ENCODE measurements at regions not wholly inside any gene's neighbourhood (a gene's known extent, or its start where the extent isn't known, plus 50 kb on each side); places are given as distances from the start of the nearest gene placed in this dataset.
"Not testable (repeated sequence)": the region's sequence is repeated elsewhere in the genome, so short reads cannot be mapped to it uniquely, and the experiment has no call there.

- H3K4me3 ChIP-seq (ENCODE audit: low read length in 2 of 2); H3K4me1 ChIP-seq (ENCODE audit: control insufficient read depth in 1 of 2, insufficient read depth in 2 of 2, low read length in 2 of 2); intact Hi-C loops (cut with DNase I); DNase-seq; H3K27ac ChIP-seq (ENCODE audit: low read depth in 1 of 2, low read length in 2 of 2); H3K27me3 ChIP-seq (ENCODE audit: control insufficient read depth in 1 of 2, insufficient read depth in 2 of 2, low read length in 1 of 2); ATAC-seq (ENCODE audit: low FRiP score); H3K9me3 ChIP-seq (ENCODE audit: control insufficient read depth, low read length); H3K36me3 ChIP-seq (ENCODE audit: control insufficient read depth in 1 of 2, insufficient read depth in 2 of 2, low read length in 1 of 2): not testable (repeated sequence)
- 72 to 79% methylated on average over 7 of the region's 7 CpGs for WGBS, 2 donors
Observed at GRCh38 chr1:165092542-165093162, 263.9 kb downstream of the LMX1A start.

- no peaks in the 10 kb centered on the region for H3K4me1 ChIP-seq (ENCODE audit: control insufficient read depth in 1 of 2, insufficient read depth in 2 of 2, low read length in 2 of 2)
- DNase-seq (no peak), ATAC-seq (ENCODE audit: low FRiP score) (no peak)
- no peaks in the 10 kb centered on the region for H3K36me3 ChIP-seq (ENCODE audit: control insufficient read depth in 1 of 2, insufficient read depth in 2 of 2, low read length in 1 of 2)
- H3K27ac ChIP-seq (ENCODE audit: low read depth in 1 of 2, low read length in 2 of 2) = no peak overlapping the region
- no peaks in the 10 kb centered on the region for H3K27me3 ChIP-seq (ENCODE audit: control insufficient read depth in 1 of 2, insufficient read depth in 2 of 2, low read length in 1 of 2)
- H3K9me3 ChIP-seq (ENCODE audit: control insufficient read depth, low read length) = no peaks in the 10 kb centered on the region
- H3K4me3 ChIP-seq (ENCODE audit: low read length in 2 of 2) = no peak overlapping the region
- WGBS, 2 donors = 61 to 65% methylated on average over 4 of the region's 4 CpGs
- intact Hi-C loops (cut with DNase I) = no loop called here
Observed at GRCh38 chr1:165080253-165080896, 276.1 kb downstream of the LMX1A start.

- H3K27ac ChIP-seq (ENCODE audit: low read depth in 1 of 2, low read length in 2 of 2) = no peak overlapping the region
- intact Hi-C loops (cut with DNase I) = loop anchor here (10.0 kb wide), 2 partner anchors 1544 to 1664 kb away; no protein-coding TSS in a partner anchor
Observed at GRCh38 chr1:165078391-165078790, 278.1 kb downstream of the LMX1A start.

GRCh38 chr1:165075725-165076370 lies 280.7 kb downstream of the LMX1A start:
- no peaks in the 10 kb centered on the region for H3K4me1 ChIP-seq (ENCODE audit: control insufficient read depth in 1 of 2, insufficient read depth in 2 of 2, low read length in 2 of 2)
- H3K36me3 ChIP-seq (ENCODE audit: control insufficient read depth in 1 of 2, insufficient read depth in 2 of 2, low read length in 1 of 2) = no peaks in the 10 kb centered on the region
- H3K9me3 ChIP-seq (ENCODE audit: control insufficient read depth, low read length) = no peaks in the 10 kb centered on the region
- H3K4me3 ChIP-seq (ENCODE audit: low read length in 2 of 2) = no peak overlapping the region
- no peaks in the 10 kb centered on the region for H3K27me3 ChIP-seq (ENCODE audit: control insufficient read depth in 1 of 2, insufficient read depth in 2 of 2, low read length in 1 of 2)
- 52 to 53% methylated on average over 6 of the region's 6 CpGs for WGBS, 2 donors
- intact Hi-C loops (cut with DNase I) = loop anchor here (10.0 kb wide), 2 partner anchors 1541 to 1661 kb away; no protein-coding TSS in a partner anchor
- DNase-seq (no peak), ATAC-seq (ENCODE audit: low FRiP score) (no peak)
- no peak overlapping the region for H3K27ac ChIP-seq (ENCODE audit: low read depth in 1 of 2, low read length in 2 of 2)

More at GRCh38 chr1:165078391-165078790, 278.1 kb downstream of the LMX1A start:
- no peak overlapping the region for H3K4me3 ChIP-seq (ENCODE audit: low read length in 2 of 2)
- no peak for ATAC-seq (ENCODE audit: low FRiP score)
- H3K4me1 ChIP-seq (ENCODE audit: control insufficient read depth in 1 of 2, insufficient read depth in 2 of 2, low read length in 2 of 2) = no peaks in the 10 kb centered on the region
- no peaks in the 10 kb centered on the region for H3K9me3 ChIP-seq (ENCODE audit: control insufficient read depth, low read length)
- H3K36me3 ChIP-seq (ENCODE audit: control insufficient read depth in 1 of 2, insufficient read depth in 2 of 2, low read length in 1 of 2) = no peaks in the 10 kb centered on the region
- H3K27me3 ChIP-seq (ENCODE audit: control insufficient read depth in 1 of 2, insufficient read depth in 2 of 2, low read length in 1 of 2) = no peaks in the 10 kb centered on the region
- DNase-seq = no peak

- H3K9me3 ChIP-seq (ENCODE audit: control insufficient read depth, low read length) = no peaks in the 10 kb centered on the region
- H3K27ac ChIP-seq (ENCODE audit: low read depth in 1 of 2, low read length in 2 of 2) = no peak overlapping the region
- DNase-seq (no peak), ATAC-seq (ENCODE audit: low FRiP score) (no peak)
- H3K4me1 ChIP-seq (ENCODE audit: control insufficient read depth in 1 of 2, insufficient read depth in 2 of 2, low read length in 2 of 2) = no peaks in the 10 kb centered on the region
- intact Hi-C loops (cut with DNase I) = loop anchor here (5.0 to 10.0 kb wide), 3 partner anchors 1539 to 1661 kb away; no protein-coding TSS in a partner anchor
- H3K4me3 ChIP-seq (ENCODE audit: low read length in 2 of 2) = no peak overlapping the region
- H3K27me3 ChIP-seq (ENCODE audit: control insufficient read depth in 1 of 2, insufficient read depth in 2 of 2, low read length in 1 of 2) = no peaks in the 10 kb centered on the region
- no peaks in the 10 kb centered on the region for H3K36me3 ChIP-seq (ENCODE audit: control insufficient read depth in 1 of 2, insufficient read depth in 2 of 2, low read length in 1 of 2)
- 36 to 37% methylated on average over 7 of the region's 7 CpGs for WGBS, 2 donors
Observed at GRCh38 chr1:165073185-165074007, 283.1 kb downstream of the LMX1A start.

GRCh38 chr1:165070675-165071074 lies 285.8 kb downstream of the LMX1A start:
- no peak overlapping the region for H3K27ac ChIP-seq (ENCODE audit: low read depth in 1 of 2, low read length in 2 of 2)
- no peaks in the 10 kb centered on the region for H3K36me3 ChIP-seq (ENCODE audit: control insufficient read depth in 1 of 2, insufficient read depth in 2 of 2, low read length in 1 of 2)
- ATAC-seq (ENCODE audit: low FRiP score) (no peak), DNase-seq (no peak)
- no peak overlapping the region for H3K4me3 ChIP-seq (ENCODE audit: low read length in 2 of 2)
- no peaks in the 10 kb centered on the region for H3K9me3 ChIP-seq (ENCODE audit: control insufficient read depth, low read length)
- no peaks in the 10 kb centered on the region for H3K27me3 ChIP-seq (ENCODE audit: control insufficient read depth in 1 of 2, insufficient read depth in 2 of 2, low read length in 1 of 2)
- intact Hi-C loops (cut with DNase I) = loop anchor here (5.0 to 10.0 kb wide), 3 partner anchors 1536 to 1658 kb away; no protein-coding TSS in a partner anchor
- no peaks in the 10 kb centered on the region for H3K4me1 ChIP-seq (ENCODE audit: control insufficient read depth in 1 of 2, insufficient read depth in 2 of 2, low read length in 2 of 2)
- WGBS, 2 donors = 94% methylated on average over 4 of the region's 4 CpGs

GRCh38 chr1:165069829-165070228 lies 286.7 kb downstream of the LMX1A start:
- ATAC-seq (ENCODE audit: low FRiP score) (no peak), DNase-seq (no peak)
- H3K27me3 ChIP-seq (ENCODE audit: control insufficient read depth in 1 of 2, insufficient read depth in 2 of 2, low read length in 1 of 2) = no peaks in the 10 kb centered on the region
- H3K4me3 ChIP-seq (ENCODE audit: low read length in 2 of 2) = no peak overlapping the region
- H3K27ac ChIP-seq (ENCODE audit: low read depth in 1 of 2, low read length in 2 of 2) = no peak overlapping the region
- intact Hi-C loops (cut with DNase I) = loop anchor here (5.0 to 10.0 kb wide), 3 partner anchors 1535 to 1658 kb away; no protein-coding TSS in a partner anchor
- H3K4me1 ChIP-seq (ENCODE audit: control insufficient read depth in 1 of 2, insufficient read depth in 2 of 2, low read length in 2 of 2) = no peaks in the 10 kb centered on the region
- H3K36me3 ChIP-seq (ENCODE audit: control insufficient read depth in 1 of 2, insufficient read depth in 2 of 2, low read length in 1 of 2) = no peaks in the 10 kb centered on the region
- no peaks in the 10 kb centered on the region for H3K9me3 ChIP-seq (ENCODE audit: control insufficient read depth, low read length)
- 52 to 68% methylated on average over 1 of the region's 1 CpG for WGBS, 2 donors

GRCh38 chr1:165068741-165069140 lies 287.8 kb downstream of the LMX1A start:
- 60 to 65% methylated on average over 5 of the region's 5 CpGs for WGBS, 2 donors
- no peaks in the 10 kb centered on the region for H3K4me1 ChIP-seq (ENCODE audit: control insufficient read depth in 1 of 2, insufficient read depth in 2 of 2, low read length in 2 of 2)

More at GRCh38 chr1:165068741-165069140, 287.8 kb downstream of the LMX1A start:
- intact Hi-C loops (cut with DNase I) = no loop called here
- no peak overlapping the region for H3K4me3 ChIP-seq (ENCODE audit: low read length in 2 of 2)
- ATAC-seq (ENCODE audit: low FRiP score) (no peak), DNase-seq (no peak)
- no peaks in the 10 kb centered on the region for H3K9me3 ChIP-seq (ENCODE audit: control insufficient read depth, low read length)
- no peaks in the 10 kb centered on the region for H3K27me3 ChIP-seq (ENCODE audit: control insufficient read depth in 1 of 2, insufficient read depth in 2 of 2, low read length in 1 of 2)
- H3K36me3 ChIP-seq (ENCODE audit: control insufficient read depth in 1 of 2, insufficient read depth in 2 of 2, low read length in 1 of 2) = no peaks in the 10 kb centered on the region
- no peak overlapping the region for H3K27ac ChIP-seq (ENCODE audit: low read depth in 1 of 2, low read length in 2 of 2)

Measured in aorta (tissue), 5 donors.